A549 (cell line): ENCODE measurements at regions not wholly inside any gene's neighbourhood (a gene's known extent, or its start where the extent isn't known, plus 50 kb on each side); places are given as distances from the start of the nearest gene placed in this dataset.

ENCODE experiments used
- ATAC-seq, 2 experiments: fragments of 200-7000 bp in 1 of 2; fragments of >200 bp in 1 of 2; cut with Nextera tagmentation in 1 of 2; cut with Tn5 transposase in 1 of 2; 3 replicates each; pipeline versions ENCODE4 v1.8.0 to v1.9.1; 2018 to 2020; ENCODE audit warnings: mild to moderate bottlenecking in 1 of 2, moderate library complexity in 1 of 2
- CTCF ChIA-PET: fragments of 300-600 bp; sonication (Branson Sonifier 250); formaldehyde crosslinking; extraction: SDS; loops from one replicate; lab custom pipeline; 2021; ENCODE audit warnings: antibody characterized with exemption, inconsistent platforms; lab: Yijun Ruan, JAX
- POLR2A ChIA-PET: fragments of 350-600 bp; formaldehyde crosslinking; extraction: SDS; loops from one replicate; lab custom pipeline; 2021; ENCODE audit warnings: antibody characterized with exemption, inconsistent platforms; lab: Yijun Ruan, JAX
- DNase-seq, 2 experiments: peaks; one replicate each; pipeline versions ENCODE4 v3.0.0 to v3.0.0-alpha.2; 2011 to 2016; ENCODE audit warnings: low read depth in 1 of 2, low spot score in 1 of 2
- FAIRE-seq: peaks from 2 replicates; lab custom pipeline; 2011; peaks lifted over from hg19 to GRCh38; lab: Jason Lieb, UNC
- H3K27ac ChIP-seq, 2 experiments: fragments of >200 bp; sonication (Bioruptor Twin); formaldehyde crosslinking; 3 replicates each; pipeline ENCODE4 v1.5.1; 2016 to 2017
- H3K4me1 ChIP-seq: fragments of >200 bp; sonication (Bioruptor Twin); formaldehyde crosslinking; 3 replicates; pipeline ENCODE4 v1.6.1; 2016
- H3K4me2 ChIP-seq: fragments of >200 bp; sonication (Bioruptor Twin); formaldehyde crosslinking; 3 replicates; pipeline ENCODE4 v1.6.1; 2016
- H3K4me3 ChIP-seq: fragments of >200 bp; sonication (Bioruptor Twin); formaldehyde crosslinking; 3 replicates; pipeline ENCODE4 v1.5.1; 2016
- H3K9me3 ChIP-seq: fragments of >200 bp; sonication (Bioruptor Twin); formaldehyde crosslinking; 3 replicates; pipeline ENCODE4 v1.6.1; 2016
- BHLHE40 ChIP-seq: IDR thresholded peaks from 2 replicates; pipeline ENCODE4 v1.6.1; 2012; ENCODE audit warnings: low read depth, low read length, inconsistent platforms
- CBX2 ChIP-seq: fragments of 200-600 bp; sonication (generic); IDR thresholded peaks from 2 replicates; pipeline ENCODE4 v1.6.1; 2016; ENCODE audit warnings: low read depth, mild to moderate bottlenecking, borderline replicate concordance
- CBX8 ChIP-seq: fragments of 200-600 bp; sonication (generic); IDR thresholded peaks from 2 replicates; pipeline ENCODE4 v1.6.1; 2016
- EHMT2 ChIP-seq: fragments of 200-600 bp; sonication (generic); IDR thresholded peaks from 2 replicates; pipeline ENCODE4 v1.6.1; 2016; ENCODE audit warnings: antibody characterized with exemption, low read depth, mild to moderate bottlenecking, moderate library complexity
- EP300 ChIP-seq, 2 experiments: fragments of >200 bp; sonication (Bioruptor Twin); formaldehyde crosslinking; IDR thresholded peaks; 2 replicates in 1 of 2; 3 replicates in 1 of 2; pipeline ENCODE4 v1.6.1; 2016 to 2017
- FOSL2 ChIP-seq, 2 experiments: fragments of 450-650 bp in 1 of 2; fragments of >200 bp in 1 of 2; sonication (Bioruptor Twin) in 1 of 2; formaldehyde crosslinking; IDR thresholded peaks; 2 replicates each; pipeline versions ENCODE4 v1.5.0 to v1.6.1; 2016 to 2020; ENCODE audit warnings: mild to moderate bottlenecking in 1 of 2, moderate library complexity in 1 of 2
- HDAC2 ChIP-seq: fragments of 200-600 bp; sonication (generic); IDR thresholded peaks from 2 replicates; pipeline ENCODE4 v1.6.1; 2016
- HEYL ChIP-seq: fragments of 250-450 bp; sonication (Bioruptor Pico); IDR thresholded peaks from 2 replicates; pipeline ENCODE4 v1.8.0; 2021; ENCODE audit warnings: mild to moderate bottlenecking, moderate library complexity
- HOXB5 ChIP-seq: fragments of 250-450 bp; sonication (Bioruptor Pico); IDR thresholded peaks from 2 replicates; pipeline ENCODE4 v1.5.0; 2020; ENCODE audit warnings: mild to moderate bottlenecking, moderate library complexity
- JUNB ChIP-seq: fragments of >200 bp; sonication (Bioruptor Twin); formaldehyde crosslinking; IDR thresholded peaks from 2 replicates; pipeline ENCODE4 v1.6.1; 2016
- KDM1A ChIP-seq: fragments of 200-600 bp; sonication (generic); IDR thresholded peaks from 2 replicates; pipeline ENCODE4 v1.6.1; 2016; ENCODE audit warnings: low read depth, mild to moderate bottlenecking
- MAFK ChIP-seq: fragments of 450-650 bp; IDR thresholded peaks from 2 replicates; pipeline ENCODE4 v1.6.1; 2014; ENCODE audit not compliant: partially characterized antibody
- NR3C1 ChIP-seq: fragments of >200 bp; sonication (Bioruptor Twin); formaldehyde crosslinking; IDR thresholded peaks from 3 replicates; pipeline ENCODE4 v1.6.1; 2017
- POLR2A ChIP-seq: IDR thresholded peaks from 2 replicates; pipeline ENCODE4 v1.6.1; 2012; ENCODE audit warnings: mild to moderate bottlenecking, low read length
- POLR2AphosphoS2 ChIP-seq: conservative IDR thresholded peaks from 2 replicates; pipeline ENCODE4 v1.6.1; 2012; ENCODE audit warnings: low read length, improper control_type of control experiment, inconsistent platforms
- RAD21 ChIP-seq, 2 experiments: fragments of >200 bp in 1 of 2; sonication (Bioruptor Twin) in 1 of 2; formaldehyde crosslinking in 1 of 2; IDR thresholded peaks in 1 of 2; conservative IDR thresholded peaks in 1 of 2; 2 replicates in 1 of 2; 3 replicates in 1 of 2; pipeline ENCODE4 v1.6.1; 2012 to 2018; ENCODE audit warnings: inconsistent platforms in 1 of 2
- RCOR1 ChIP-seq: fragments of 150-350 bp; IDR thresholded peaks from 2 replicates; pipeline ENCODE4 v1.6.1; 2014; ENCODE audit warnings: antibody characterized with exemption, low read length, low read depth
- RFX5 ChIP-seq: fragments of 450-650 bp; IDR thresholded peaks from 2 replicates; pipeline ENCODE4 v1.7.1; 2014; ENCODE audit warnings: antibody characterized with exemption, mild to moderate bottlenecking, moderate library complexity
- RNF2 ChIP-seq: fragments of 200-600 bp; sonication (generic); IDR thresholded peaks from 2 replicates; pipeline ENCODE4 v1.6.1; 2016; ENCODE audit warnings: low read depth, mild to moderate bottlenecking, antibody characterized with exemption, moderate library complexity, borderline replicate concordance
- SREBF2 ChIP-seq: fragments of 450-650 bp; IDR thresholded peaks from 2 replicates; pipeline ENCODE4 v1.6.1; 2014; ENCODE audit warnings: mild to moderate bottlenecking, moderate library complexity
- ZC3H11A ChIP-seq: fragments of 450-650 bp; IDR thresholded peaks from 2 replicates; pipeline ENCODE4 v1.6.1; 2014; ENCODE audit warnings: antibody characterized with exemption, mild to moderate bottlenecking
- ZFP36 ChIP-seq: fragments of 450-650 bp; IDR thresholded peaks from 2 replicates; pipeline ENCODE4 v1.6.1; 2014; ENCODE audit warnings: borderline replicate concordance; ENCODE audit not compliant: partially characterized antibody
- ZSCAN20 ChIP-seq: fragments of 250-450 bp; sonication (Bioruptor Pico); IDR thresholded peaks from 2 replicates; pipeline ENCODE4 v1.8.0; 2022; ENCODE audit warnings: mild to moderate bottlenecking, moderate library complexity
- WGBS: methylation state at CpG from one replicate; pipeline ENCODE4 v1.1.6; 2017; ENCODE audit errors: missing lambda C conversion rate; 5-methylcytosine and 5-hydroxymethylcytosine counted together
- TF ChIP-seq, protein P1 (sequence below): fragments of 150-350 bp; IDR thresholded peaks from 2 replicates; pipeline ENCODE4 v1.6.1; 2014; ENCODE audit warnings: low read depth, mild to moderate bottlenecking, low read length
- TF ChIP-seq, protein P2 (sequence below): fragments of 250-450 bp; sonication (Bioruptor Pico); IDR thresholded peaks from 2 replicates; pipeline ENCODE4 v1.5.0; 2021; ENCODE audit warnings: mild to moderate bottlenecking, moderate library complexity, borderline replicate concordance
- TF ChIP-seq, protein P3 (sequence below): fragments of >200 bp; sonication (Bioruptor Twin); formaldehyde crosslinking; IDR thresholded peaks from 3 replicates; pipeline ENCODE4 v1.6.1; 2016
- TF ChIP-seq, protein P4 (sequence below): fragments of 200-600 bp; sonication (generic); IDR thresholded peaks from 2 replicates; pipeline ENCODE4 v1.6.1; 2016; ENCODE audit warnings: antibody characterized with exemption, mild to moderate bottlenecking, moderate library complexity

DNA sequence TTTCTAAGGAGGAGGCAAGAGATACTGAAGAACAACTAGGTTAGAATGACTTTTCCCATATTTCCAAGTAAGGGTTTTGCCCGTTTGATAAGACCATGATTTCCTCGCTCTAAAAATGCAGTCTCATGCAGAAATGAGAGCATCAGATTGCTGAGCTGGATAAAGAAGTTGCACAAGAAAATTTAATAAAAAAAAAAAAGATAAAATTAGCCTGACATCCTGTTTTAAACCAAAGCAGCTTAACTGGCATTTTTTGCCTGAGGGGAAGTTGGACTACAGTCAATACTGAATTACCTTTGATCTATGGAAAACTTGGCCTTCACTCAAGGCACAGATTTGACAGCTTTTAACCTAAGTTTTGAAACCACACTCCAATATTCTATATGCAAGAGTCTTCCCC lies 208.4 kb downstream of the GASK1B start:
- Histone ChIP-seq H3K4me3 (no peak overlapping the region), H3K4me2 (no peak overlapping the region), H3K9me3 (no peaks in the 10 kb centered on the region), H3K27ac (no peak overlapping the region), H3K4me1 (no peaks in the 10 kb centered on the region)
- ChIA-PET POLR2A (no interaction called here), CTCF (interaction anchor here (0.7 kb wide), 1 partner anchor 50 kb away, joined by 3 read pairs; no protein-coding TSS in a partner anchor)
- 70% methylated on average over 2 of the region's 2 CpGs for WGBS
- no peak for DNase-seq
- no peak for TF ChIP-seq JUNB
- TF ChIP-seq EHMT2, result no peak
- TF ChIP-seq POLR2A, result no peak
- no peak for TF ChIP-seq EP300 (IDR thresholded peaks at IDR 0.05)
- no peak for TF ChIP-seq KDM1A
- no peak for TF ChIP-seq NR3C1
- no peak for ATAC-seq
- no peak for FAIRE-seq

DNA sequence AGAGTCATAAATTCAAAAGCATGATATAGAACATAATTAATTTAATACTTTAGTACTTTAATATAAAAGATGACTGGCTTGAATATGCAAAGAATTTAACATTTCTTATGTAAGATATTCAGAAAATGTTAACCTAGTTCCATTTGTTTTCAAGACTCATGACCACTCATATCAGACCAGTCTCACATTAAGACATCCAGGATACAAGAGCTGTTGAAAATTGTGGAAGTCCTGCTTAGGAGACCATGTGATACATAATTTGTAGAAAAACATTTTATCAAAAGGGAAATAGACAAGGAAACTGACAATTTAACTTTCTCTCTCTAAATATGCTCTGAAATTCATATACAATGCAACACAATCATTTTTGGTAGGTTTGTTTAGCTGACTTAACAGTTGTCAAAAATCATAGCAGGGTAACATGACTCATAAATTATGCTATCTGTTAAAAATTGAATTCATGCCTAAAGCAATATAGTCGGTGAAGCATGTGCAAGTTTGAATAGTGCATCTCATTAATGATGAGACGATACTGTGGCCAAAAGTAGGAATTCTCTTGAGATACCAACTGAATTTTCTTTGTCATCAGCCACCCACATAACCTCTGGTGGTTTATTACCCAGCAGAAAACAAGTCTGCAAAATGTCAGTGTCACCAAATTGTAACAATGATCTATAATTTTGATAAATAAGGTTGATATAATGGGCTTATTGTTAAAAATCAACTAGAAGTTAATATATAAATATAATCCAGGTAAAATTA lies 211.4 kb downstream of the GASK1B start:
- Histone ChIP-seq H3K4me3 (no peak overlapping the region), H3K4me2 (no peak overlapping the region), H3K27ac (no peak overlapping the region), H3K9me3 (no peaks in the 10 kb centered on the region), H3K4me1 (no peaks in the 10 kb centered on the region)
- ATAC-seq, result no peak
- 31% methylated on average over 2 of the region's 2 CpGs for WGBS
- POLR2A ChIA-PET, result no interaction called here
- DNase-seq, result no peak
- FAIRE-seq, result no peak
- CTCF ChIA-PET, result no interaction called here
- no peak for TF ChIP-seq HEYL
- TF ChIP-seq ZC3H11A, result no peak
- TF ChIP-seq RCOR1, result no peak
- no peak for TF ChIP-seq RNF2
- no peak for TF ChIP-seq ZSCAN20
- TF ChIP-seq FOSL2 (IDR thresholded peaks at IDR 0.05), result no peak
- no peak for TF ChIP-seq FOSL2 (CRISPR knock-in tag; IDR thresholded peaks at IDR 0.05)
- no peak for TF ChIP-seq BHLHE40
- TF ChIP-seq HOXB5 (CRISPR knock-in tag), result no peak

DNA sequence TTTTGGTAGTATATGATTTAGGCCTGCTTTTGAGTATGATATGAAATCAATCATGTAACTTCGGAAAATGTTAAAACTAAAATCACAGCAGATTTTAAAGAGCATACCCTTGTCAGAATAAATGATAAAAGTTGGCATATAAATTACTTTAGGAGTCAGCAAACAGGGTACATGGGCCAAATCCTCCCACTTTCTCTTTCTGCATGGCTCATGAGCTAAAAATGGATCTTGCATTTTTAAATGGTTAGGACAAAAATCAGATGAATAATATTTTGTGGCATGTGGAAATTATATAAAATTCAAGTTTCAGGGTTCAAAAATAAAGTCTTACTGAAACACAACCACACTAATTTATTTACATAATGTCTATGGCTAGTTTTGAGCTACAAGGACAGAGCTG lies 214.9 kb downstream of the GASK1B start:
- 41% methylated on average over 1 of the region's 1 CpG for WGBS
- Histone ChIP-seq H3K4me2 (no peak overlapping the region), H3K27ac (no peak overlapping the region), H3K9me3 (no peaks in the 10 kb centered on the region), H3K4me3 (no peak overlapping the region)
- POLR2A ChIA-PET, result no interaction called here
- DNase-seq (no peak), FAIRE-seq (no peak), ATAC-seq (no peak)
- CTCF ChIA-PET, result no interaction called here
- no peak for TF ChIP-seq KDM1A
- no peak for TF ChIP-seq RCOR1
- TF ChIP-seq CBX8, result no peak
- TF ChIP-seq SREBF2, result no peak
- TF ChIP-seq POLR2A, result no peak
- TF ChIP-seq RFX5, result no peak
- TF ChIP-seq, protein P1, sequence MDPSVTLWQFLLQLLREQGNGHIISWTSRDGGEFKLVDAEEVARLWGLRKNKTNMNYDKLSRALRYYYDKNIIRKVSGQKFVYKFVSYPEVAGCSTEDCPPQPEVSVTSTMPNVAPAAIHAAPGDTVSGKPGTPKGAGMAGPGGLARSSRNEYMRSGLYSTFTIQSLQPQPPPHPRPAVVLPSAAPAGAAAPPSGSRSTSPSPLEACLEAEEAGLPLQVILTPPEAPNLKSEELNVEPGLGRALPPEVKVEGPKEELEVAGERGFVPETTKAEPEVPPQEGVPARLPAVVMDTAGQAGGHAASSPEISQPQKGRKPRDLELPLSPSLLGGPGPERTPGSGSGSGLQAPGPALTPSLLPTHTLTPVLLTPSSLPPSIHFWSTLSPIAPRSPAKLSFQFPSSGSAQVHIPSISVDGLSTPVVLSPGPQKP, result no peak
- TF ChIP-seq, protein P2, sequence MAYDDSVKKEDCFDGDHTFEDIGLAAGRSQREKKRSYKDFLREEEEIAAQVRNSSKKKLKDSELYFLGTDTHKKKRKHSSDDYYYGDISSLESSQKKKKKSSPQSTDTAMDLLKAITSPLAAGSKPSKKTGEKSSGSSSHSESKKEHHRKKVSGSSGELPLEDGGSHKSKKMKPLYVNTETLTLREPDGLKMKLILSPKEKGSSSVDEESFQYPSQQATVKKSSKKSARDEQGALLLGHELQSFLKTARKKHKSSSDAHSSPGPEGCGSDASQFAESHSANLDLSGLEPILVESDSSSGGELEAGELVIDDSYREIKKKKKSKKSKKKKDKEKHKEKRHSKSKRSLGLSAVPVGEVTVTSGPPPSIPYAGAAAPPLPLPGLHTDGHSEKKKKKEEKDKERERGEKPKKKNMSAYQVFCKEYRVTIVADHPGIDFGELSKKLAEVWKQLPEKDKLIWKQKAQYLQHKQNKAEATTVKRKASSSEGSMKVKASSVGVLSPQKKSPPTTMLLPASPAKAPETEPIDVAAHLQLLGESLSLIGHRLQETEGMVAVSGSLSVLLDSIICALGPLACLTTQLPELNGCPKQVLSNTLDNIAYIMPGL (CRISPR knock-in tag), result no peak
- TF ChIP-seq, protein P3, sequence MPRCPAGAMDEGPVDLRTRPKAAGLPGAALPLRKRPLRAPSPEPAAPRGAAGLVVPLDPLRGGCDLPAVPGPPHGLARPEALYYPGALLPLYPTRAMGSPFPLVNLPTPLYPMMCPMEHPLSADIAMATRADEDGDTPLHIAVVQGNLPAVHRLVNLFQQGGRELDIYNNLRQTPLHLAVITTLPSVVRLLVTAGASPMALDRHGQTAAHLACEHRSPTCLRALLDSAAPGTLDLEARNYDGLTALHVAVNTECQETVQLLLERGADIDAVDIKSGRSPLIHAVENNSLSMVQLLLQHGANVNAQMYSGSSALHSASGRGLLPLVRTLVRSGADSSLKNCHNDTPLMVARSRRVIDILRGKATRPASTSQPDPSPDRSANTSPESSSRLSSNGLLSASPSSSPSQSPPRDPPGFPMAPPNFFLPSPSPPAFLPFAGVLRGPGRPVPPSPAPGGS, result no peak
- TF ChIP-seq, protein P4, sequence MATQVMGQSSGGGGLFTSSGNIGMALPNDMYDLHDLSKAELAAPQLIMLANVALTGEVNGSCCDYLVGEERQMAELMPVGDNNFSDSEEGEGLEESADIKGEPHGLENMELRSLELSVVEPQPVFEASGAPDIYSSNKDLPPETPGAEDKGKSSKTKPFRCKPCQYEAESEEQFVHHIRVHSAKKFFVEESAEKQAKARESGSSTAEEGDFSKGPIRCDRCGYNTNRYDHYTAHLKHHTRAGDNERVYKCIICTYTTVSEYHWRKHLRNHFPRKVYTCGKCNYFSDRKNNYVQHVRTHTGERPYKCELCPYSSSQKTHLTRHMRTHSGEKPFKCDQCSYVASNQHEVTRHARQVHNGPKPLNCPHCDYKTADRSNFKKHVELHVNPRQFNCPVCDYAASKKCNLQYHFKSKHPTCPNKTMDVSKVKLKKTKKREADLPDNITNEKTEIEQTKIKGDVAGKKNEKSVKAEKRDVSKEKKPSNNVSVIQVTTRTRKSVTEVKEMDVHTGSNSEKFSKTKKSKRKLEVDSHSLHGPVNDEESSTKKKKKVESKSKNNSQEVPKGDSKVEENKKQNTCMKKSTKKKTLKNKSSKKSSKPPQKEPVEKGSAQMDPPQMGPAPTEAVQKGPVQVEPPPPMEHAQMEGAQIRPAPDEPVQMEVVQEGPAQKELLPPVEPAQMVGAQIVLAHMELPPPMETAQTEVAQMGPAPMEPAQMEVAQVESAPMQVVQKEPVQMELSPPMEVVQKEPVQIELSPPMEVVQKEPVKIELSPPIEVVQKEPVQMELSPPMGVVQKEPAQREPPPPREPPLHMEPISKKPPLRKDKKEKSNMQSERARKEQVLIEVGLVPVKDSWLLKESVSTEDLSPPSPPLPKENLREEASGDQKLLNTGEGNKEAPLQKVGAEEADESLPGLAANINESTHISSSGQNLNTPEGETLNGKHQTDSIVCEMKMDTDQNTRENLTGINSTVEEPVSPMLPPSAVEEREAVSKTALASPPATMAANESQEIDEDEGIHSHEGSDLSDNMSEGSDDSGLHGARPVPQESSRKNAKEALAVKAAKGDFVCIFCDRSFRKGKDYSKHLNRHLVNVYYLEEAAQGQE, result no peak
- TF ChIP-seq POLR2AphosphoS2, result no peak
- TF ChIP-seq HDAC2, result no peak
- no peak for TF ChIP-seq ZFP36
- TF ChIP-seq RAD21 (conservative IDR thresholded peaks at IDR 0.05 in 1 of 2, IDR thresholded peaks at IDR 0.05 in 1 of 2), result no peak
- no peak for TF ChIP-seq CBX2
- no peak for TF ChIP-seq MAFK
- TF ChIP-seq, all 56 proteins: peak for 0
- no peaks in the 10 kb centered on the region for H3K4me1 ChIP-seq
